ENCODE measurements at regions not wholly inside any gene's neighbourhood (a gene's known extent, or its start where the extent isn't known, plus 50 kb on each side); places are given as distances from the start of the nearest gene placed in this dataset.

DNA sequence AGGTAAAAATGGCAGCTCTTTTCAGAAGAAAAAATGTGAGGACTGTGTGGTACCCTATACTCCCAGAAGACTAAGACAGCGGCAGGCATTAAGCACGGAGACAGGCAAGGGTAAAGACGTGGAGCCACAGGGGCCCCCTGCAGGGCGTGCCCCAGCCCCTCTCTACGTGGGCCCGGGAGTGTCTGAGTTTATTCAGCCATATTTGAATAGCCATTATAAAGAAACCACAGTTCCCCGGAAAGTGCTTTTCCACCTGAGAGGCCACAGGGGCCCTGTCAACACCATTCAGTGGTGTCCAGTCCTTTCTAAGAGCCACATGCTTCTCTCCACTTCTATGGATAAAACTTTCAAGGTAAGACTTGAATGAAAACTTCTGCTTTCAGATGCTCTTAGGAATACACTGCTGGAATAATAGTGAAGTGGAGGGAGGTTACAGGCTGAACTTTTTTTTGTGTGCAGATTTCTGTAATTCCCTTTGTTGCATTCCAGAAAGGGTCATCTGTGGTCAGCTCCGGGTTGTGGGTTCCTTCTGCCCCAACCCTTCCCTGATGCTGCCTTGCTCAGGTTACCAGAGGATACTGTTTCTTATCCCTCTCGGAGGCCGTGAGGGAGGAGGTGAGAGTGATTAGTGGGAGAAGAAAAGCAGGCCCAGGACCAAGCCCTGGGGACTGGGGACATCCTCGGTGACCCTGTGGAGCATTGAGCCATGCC lies 58.4 kb downstream of the SLC25A47 start:
- no peak for DNase-seq

DNA sequence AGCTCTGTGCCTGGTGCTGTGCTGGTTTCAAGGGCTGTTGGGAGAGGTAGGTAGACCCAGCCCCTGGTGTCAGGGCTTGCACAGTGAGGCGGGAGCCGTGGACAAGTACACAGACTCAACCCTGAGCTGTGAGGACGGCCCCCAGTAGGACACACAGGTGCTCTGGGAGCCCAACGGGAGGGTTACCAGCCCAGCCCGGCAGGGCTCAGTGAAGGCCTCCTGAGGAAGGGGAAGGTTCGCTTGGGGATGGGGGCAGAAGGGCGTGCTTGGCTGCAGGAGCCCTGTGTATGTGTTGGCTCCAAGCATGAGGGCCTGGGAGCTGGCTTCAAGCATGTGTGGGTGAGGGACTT lies 58.9 kb downstream of the SLC25A47 start:
- DNase-seq = no peak

DNA sequence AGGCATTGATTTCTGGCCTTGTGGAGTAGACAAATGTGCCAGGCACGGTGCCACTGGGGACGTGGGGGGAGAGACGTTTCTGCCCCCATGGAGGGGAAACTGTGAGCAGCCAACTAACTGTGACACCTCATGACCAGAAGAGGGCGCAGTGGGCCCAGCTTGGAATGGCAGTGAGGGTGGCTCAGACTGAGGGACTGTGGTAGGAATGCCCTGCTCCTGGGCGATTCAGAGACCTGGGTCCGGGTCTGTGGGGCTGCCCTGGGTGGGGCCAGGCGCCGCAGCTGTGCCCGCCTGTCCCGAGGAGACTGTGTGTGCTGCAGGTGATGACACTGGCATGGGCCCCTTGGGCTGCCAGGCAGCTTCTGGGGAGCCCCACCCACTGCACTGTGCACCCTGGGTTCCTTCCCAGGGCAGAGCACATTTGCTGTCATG lies 60.6 kb downstream of the SLC25A47 start:
- DNase-seq = no peak

DNA sequence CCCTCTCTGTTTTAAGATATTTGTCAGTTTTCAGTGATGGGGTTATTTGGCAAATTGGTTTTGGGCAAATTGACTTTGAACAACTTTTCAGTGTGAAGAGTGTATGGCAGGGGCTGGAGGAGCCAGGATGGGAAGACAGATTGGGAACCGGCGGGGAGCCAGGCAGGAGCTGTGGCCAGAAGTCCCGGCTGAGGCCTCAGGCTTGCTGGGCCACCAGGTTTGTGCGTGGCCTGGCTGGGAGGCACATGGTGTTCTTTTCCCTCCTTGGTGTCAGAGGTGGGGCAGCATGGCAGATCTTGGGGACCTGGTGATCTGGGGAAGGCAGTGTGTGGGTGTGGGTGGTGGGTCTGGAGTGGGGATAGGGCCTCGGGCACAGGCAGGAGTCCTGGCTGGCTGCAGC lies 61.1 kb downstream of the SLC25A47 start:
- no peak for DNase-seq

DNA sequence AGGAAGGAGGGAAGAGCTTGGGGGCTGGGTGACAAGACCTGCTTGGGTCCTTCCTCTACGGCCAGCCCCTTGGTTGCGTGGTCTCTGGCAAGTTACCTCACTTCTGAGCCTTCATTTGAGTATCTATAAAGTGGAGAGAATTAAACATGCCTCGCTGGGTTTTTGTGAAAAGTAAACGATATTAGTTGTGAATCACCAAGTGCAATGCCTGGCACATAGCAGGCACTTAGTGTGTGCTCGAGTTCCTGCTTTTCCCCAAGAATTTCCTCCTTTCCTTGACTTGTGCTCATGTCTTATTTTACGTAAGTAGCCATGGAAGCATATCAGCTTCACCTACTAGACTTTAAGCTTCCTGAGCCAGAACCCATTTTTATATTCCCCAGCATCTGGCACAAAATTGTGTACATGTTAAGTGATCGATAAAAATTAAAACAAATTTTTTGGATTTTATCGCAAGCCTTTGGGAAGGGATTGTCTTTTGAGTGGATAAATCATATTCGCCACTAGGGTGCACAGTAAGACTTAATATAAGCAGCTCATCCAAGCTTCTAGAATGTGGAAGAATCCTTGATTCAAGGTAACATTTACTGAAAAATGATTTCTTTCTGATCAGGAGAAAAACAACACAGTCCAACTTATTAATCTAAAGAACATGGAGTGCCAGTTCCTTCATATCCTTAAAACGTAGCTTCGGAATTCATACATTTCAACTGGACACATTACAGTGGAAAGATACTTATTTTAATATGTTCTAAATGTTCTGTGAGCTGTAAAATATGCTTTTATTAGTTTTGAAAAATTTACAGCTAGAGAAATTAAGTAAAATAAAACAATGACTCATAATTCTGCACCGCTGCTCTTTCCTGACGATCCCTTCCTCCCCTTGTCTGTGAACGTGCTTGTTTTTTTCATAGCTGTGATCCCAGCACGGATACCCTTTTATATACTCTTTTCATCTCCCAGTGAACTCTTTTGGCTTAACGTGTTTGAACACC lies 62.0 kb downstream of the SLC25A47 start:
- DNase-seq = no peak

DNA sequence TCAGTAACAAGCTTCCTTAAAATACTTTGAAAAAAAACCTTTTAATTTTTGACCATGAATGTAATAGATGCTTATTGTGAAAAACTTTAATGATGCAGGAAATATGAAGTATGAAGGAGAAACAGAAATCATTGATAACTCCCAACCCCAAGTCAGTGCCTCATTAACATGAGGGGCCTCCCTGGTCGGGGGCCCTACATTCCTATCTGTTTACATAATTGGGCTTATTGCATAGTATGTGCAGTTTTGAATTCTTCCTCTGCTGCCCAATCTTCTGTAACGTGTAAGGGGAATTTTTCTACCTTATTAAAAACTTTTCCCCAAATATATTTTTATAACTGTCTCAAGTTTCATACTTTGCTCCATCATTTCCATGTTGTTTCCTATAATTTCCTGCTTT lies 63.0 kb downstream of the SLC25A47 start:
- DNase-seq = no peak

DNA sequence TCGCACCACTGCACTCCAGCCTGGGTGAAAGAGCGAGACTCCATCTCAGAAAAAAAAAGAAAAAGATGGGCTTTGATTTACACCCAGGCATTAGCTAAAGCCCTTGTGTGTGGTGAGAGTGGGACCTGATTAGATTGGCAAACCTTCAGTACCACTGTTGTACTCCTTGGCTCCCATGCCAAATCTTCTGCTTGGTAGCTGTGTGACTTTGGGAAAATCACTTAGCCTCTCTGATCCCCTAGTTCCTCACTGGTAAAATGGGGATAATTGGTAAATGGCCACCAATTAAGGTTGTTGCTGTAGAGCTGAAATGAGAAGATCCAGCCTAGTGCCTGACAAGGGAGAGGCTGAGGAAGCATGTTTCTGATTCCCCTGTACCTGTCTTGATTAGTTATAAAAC lies 63.7 kb downstream of the SLC25A47 start:
- DNase-seq = no peak

DNA sequence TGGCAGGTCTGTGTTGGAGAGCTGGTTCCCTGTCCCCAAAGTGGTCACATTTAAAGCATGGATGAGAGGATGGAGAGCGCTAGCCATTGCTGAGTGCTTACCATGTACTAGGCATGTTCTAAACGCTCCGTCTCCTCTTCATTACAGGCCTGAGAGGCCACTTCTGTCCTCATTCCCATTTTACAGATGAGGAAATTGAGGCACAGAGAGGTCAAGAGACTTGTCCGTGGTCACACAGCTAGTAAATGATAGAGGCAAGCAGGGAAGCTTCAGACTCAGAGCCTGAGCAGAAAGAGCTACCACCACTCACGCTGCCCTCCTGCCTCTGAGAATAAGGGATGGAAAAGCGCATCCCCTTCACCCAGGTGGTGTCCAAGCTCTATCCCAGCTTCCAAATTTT lies 64.3 kb downstream of the SLC25A47 start:
- DNase-seq = no peak

DNA sequence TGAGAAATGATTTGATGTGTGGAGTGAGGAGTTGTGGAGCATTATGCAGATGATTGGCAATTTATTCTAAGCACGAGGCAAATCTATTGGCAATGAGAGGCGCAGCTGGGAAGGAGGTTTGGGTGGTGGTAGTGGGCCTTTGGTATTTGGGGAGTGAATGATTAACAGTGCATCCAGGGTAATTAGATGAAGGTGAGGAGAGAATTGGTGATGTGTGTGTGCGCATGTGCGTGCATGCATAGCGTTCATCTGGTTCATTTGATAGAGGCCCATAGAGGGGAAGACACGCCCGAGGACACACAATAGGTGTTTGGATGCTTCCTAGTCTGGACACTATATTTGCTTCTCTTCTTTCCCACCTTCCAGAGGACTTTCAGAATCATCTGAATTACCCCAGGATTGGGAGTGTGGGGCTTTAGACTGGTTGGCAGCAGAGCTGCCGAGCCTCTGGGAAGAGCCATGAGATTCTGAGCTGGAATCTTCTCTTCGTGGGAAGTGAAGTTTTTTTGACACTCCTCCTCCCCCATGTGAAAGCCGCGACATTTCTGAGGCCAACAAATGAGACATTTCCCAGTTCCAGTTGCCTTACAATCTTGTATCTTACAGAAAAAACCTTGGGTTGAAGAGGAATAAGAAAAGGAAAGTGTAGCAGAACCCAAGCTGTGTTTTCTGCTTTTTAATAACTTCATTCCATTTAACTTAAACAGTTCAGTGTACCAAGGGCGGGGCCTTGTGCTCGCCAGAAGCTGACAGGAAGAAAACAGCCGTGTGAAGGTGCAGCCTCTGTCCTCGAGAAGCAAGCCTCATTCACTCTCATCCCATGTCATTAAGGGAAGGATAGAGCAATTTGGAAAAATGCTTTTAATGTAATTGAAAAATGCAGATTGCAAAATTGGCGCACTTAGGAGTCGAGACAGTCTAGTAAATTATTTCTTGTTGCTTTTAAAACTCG lies 65.2 kb downstream of the SLC25A47 start:
- no peak for DNase-seq

DNA sequence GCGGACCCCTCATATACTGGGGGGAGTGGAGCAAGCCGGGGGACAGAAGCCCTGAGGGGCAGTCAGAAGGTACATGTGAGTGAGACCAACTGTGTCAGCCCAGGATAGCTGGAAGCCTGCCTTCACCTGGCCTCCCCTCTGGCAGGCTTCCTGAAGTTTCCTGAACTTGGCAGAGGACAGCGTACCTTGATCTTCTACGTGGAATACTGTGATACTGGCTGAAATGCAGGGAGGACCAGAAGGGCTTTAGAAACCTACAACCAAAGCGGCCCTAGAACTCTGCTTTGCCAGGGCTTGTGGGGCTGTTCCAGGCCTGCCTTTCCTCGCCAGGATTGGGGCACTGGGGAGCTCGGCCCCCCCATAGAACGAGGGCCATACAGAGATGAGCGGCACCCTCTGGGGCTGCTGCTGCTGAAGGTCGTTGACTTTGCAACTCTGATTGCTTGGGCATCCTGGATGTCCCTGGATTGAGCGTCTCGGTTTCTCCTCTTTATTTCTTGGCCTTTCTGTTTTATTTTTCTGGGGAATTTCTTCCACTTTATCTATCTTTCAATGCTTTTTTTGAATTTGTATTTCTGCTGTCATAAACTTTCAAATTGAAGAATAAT lies 66.5 kb downstream of the SLC25A47 start:
- DNase-seq = no peak

DNA sequence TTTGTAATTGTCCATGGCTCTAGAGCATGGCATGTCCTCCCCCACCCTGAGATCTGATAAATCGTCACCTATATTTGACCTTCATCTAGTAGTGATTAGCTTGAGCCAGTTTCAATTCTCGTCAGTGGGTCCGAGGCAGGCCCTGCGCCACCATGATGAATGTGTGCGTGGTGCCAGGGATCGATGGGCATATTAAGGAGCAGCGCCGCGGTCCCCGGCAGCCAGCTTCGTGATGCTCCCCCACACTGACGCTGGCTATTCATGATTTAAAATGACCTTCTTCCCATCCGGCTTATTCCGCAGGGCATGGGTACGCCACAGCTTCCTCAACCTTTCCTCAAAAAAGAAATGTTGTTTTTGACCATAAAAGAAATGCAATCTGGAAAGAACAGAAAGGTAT lies 68.0 kb downstream of the SLC25A47 start:
- DNase-seq = no peak

DNA sequence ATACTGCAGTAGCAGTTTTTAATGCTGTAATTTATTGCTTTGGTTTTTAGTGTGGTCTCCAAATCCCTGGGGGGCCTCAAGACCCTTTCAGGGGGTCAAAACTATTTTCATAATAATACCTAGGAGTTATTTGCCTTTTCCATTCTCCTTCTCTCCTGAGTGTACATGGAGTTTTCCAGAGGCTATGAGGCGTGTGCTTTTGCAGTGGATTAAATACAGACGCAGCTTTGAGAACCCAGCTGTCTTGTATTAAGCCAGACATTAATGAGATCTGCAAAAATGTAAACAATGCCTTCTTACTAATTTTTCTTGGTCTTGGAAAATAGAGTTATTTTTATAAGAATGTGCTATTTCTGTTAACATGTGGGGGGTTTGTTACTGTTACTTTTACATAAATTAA lies 68.6 kb downstream of the SLC25A47 start:
- DNase-seq = no peak

DNA sequence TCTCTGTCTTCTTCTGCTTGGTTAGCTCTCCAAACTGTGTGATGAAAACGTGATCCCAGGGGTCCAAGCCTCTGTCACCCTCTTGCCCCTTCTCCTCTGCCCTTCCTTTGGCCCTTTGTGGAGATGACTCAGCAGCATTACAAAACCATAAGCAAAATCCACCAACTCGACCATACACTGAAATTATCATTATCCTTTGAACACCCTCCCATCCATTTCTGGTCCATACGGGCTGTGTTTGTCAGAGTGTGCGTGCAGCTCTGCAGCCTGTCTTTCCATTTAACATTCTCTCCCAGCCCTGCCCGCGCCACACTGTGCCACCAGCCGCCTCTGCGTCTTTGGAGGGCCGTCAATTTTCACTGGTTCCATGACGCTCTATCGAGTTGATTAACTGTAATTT lies 69.2 kb downstream of the SLC25A47 start:
- no peak for DNase-seq

DNA sequence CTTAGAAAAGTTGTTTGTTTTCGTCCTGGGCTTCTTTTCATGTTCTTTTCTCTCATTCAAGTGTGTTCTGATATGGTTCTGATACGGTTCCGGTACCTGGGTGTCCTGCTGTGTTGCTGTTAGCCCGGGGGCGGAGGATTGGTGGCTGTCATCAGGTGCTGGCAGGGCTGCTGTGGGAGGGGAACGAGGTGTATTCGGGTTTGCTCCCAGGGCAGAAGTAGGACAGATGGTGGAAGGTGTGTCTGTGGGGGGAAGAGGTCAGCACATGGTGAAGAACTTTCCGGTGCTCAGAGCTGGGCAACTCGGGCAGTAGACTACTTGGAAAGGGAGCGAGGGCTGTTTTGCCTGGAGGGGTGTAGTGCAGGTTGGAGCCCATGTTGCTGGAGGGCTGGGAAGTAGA lies 70.2 kb downstream of the SLC25A47 start:
- no peak for DNase-seq

DNA sequence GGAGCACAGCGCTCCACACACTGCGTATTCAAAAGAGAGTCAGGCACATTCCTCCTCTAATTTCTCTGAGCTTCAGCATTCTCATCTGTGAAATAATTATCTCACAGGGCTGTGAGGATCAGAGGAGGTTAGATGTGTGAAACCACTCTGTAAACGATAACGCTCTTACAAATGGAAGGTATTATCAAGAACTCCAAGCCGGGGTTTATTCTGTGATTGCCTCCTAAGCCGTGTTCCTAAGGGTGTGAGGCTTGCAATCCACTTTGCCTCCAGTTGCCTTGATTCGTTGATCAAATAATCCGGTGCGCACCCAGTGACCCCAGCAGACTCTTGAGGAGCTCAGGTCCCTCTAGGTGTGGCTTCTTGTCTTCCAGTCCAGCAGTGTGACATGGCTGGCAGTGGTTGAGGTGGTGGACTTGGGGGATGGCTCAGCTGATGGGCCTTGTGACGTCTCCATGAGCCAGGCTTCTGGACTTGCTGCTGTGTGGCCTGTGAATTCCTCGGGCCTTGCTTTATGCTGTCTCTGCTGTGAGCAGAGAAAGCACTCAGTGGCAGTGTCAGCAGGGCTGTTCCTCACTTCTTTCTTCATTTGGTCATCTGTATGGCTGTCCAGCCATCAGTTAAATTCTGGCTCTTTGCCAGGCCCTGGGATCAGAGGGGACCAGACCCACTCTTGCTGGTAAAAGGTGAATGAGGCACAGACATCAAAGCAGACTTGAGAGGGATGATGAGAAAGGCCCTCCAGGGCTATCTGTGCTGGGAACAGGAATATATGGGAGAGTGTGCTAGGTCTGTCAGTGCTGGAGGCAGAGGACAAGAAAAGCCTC lies 71.0 kb downstream of the SLC25A47 start:
- DNase-seq = no peak

DNA sequence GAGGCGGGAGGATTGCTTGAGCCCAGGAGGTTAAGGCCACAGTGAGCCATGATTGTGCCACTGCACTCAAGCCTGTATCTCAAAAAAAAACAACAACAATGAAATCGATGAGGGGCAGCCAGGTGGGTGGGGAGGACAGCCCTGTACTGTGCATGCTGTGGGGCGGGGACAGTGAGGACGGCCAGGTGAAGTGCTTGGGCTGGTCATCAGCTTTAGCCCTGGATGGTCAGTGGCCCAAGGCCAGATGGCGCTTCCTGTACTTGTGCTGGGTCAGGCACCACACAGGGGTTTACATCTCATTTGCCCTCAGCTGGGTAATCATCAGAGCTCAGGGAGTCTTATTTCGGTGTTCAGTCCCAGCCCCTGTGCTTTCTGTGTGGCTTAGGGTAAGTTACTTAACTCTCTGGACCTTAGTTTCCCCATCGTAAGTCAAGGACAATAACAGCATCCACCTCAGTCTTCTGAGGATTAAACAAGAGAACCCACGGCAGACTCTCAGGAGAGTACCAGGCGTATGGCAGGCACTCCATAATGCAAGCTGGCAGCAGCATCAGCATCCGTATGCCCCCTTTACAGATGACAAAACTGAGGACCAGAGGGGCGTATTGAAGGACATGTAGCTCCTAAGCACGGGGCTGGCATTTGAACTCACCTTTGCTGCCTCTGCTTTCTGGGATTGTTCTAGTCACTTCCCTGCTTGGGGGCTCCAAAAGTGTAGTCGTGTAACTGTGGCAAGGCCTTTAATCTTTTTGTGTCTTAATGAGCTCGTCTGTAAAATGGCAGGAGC lies 71.9 kb downstream of the SLC25A47 start:
- DNase-seq = no peak

DNA sequence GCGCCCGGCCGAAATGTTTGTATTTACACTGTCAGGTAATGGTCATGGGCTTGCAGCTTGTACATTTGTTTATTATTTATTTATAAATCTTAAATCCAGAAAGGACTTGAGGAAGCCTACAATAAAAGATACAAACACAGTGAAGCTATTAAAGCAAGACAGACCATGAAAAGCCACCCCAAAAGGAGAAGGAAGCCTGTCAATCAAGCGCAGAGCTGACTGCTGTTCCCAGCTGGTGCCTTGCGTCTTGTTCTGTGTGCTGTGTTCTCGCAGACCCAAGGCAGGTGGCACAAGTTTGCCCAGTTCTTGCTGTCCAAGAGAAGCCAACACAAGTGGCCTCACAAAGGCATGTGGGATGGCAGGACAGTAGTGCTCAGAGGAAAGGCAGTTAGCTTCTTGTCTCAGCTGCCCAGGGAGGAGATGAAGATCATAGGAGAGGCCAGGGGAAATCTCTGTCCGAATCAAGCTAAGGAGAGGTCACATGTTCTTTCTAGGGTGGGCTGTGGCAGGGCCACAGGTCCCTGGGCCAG lies 73.2 kb downstream of the SLC25A47 start:
- DNase-seq = no peak

DNA sequence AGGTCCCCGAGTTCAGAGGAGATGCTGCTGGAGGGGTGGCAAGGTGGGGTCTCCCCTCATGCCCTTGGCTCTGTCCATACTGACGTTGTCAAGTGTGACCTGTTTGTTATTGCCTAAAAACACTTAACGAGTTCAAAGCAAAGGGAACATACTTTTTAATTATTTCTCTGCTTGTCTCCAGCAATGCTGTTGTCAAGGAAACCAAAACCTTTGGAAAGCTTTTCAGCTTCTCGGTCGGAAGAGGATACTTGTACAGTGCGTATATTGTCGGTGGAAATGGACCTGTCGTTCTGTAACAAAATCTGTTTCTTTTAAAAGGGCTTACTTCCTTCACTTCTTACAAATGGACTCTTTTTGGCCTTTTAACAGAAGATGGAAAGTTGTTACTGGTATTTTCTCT lies 73.9 kb downstream of the SLC25A47 start:
- no peak for DNase-seq

DNA sequence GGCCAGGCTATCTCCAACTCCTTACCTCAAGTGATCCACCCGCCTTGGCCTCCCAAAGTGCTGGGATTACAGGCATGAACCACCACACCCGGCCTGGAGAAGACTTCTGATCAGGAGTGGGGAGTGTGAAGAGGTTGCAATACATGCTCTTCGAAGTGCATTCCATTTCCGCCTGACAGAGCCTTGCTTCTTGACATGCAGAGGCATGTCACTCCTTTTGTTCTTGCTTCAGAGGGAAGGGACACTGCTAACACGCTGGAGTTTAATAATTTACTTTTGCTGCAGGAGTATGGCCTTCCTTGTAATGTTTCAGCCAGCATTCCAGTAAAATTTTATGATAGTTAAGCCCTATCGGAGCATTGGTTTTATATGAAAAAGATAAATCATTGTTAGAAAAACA lies 74.9 kb downstream of the SLC25A47 start:
- DNase-seq = no peak

DNA sequence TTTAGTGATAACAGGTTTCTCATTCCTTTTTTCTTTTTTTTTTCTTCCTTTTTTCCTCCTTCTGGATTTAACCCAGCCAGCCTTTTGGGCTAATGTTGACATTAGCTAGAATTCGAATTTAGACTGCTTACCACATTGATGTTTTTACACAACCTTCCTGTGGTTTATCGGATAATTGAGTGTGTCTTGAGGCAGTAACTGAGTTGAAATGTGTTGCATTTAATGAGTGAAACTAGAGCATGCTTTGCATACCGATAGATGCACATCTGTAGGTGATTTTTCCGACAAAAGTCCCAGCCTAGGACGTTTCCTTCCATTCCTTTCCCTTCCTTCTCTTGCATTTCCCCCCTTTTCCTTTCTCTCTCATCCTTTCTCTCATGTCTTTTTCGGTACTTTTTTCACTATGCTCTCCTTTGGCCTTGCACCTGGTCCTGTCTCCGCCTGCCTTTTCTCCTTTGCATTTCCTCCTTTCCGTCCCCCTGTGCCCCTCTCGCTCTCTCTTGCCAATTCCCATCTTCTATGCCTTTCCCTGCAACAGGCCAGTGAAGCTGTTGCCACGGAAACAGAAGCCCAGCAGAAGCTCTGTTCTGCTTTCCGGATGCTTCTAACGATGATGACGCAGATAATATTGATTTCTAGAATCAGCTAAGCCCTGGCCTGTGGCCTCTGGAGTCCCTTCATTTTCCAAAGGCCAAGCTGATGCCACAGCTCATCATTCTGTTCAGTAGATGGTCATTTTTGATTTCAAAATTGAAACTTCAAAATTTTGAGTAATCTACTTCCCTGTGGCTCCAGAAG lies 76.1 kb downstream of the SLC25A47 start:
- DNase-seq = no peak
